Nephron (organoid): ENCODE measurements at regions not wholly inside any gene's neighbourhood (a gene's known extent, or its start where the extent isn't known, plus 50 kb on each side); places are given as distances from the start of the nearest gene placed in this dataset.
A peak's percentile ranks its signal among the peaks of the same experiment; 100 is the strongest.

Experiments
- H3K27ac Mint-ChIP-seq, 3 experiments: 2 replicates each; pipeline ENCODE4 v1.8.0; 2020; ENCODE audit warnings: mixed read lengths in 3 of 3, mild to moderate bottlenecking in 2 of 3, moderate library complexity in 1 of 3
- H3K27me3 Mint-ChIP-seq: 2 replicates; pipeline ENCODE4 v1.8.0; 2021; ENCODE audit warnings: low read depth, mild to moderate bottlenecking, moderate library complexity, mixed read lengths
- H3K36me3 Mint-ChIP-seq: 2 replicates; pipeline ENCODE4 v1.8.0; 2020; ENCODE audit warnings: low read depth, mixed read lengths
- H3K4me1 Mint-ChIP-seq: 2 replicates; pipeline ENCODE4 v1.8.0; 2020; ENCODE audit warnings: mixed read lengths
- H3K4me3 Mint-ChIP-seq, 3 experiments: 2 replicates each; pipeline ENCODE4 v1.8.0; 2020; ENCODE audit warnings: mild to moderate bottlenecking in 3 of 3, mixed read lengths in 3 of 3, moderate library complexity in 2 of 3
- H3K9me3 Mint-ChIP-seq: 2 replicates; pipeline ENCODE4 v1.8.0; 2020; ENCODE audit warnings: mixed read lengths
- TF ChIP-seq, protein P1 (sequence below), 3 experiments: fragments of 200-600 bp; sonication (generic); IDR thresholded peaks; one replicate each; pipeline ENCODE4 v1.5.0; 2021; ENCODE audit warnings: antibody characterized with exemption in 3 of 3; ENCODE audit not compliant: unreplicated experiment in 3 of 3

DNA sequence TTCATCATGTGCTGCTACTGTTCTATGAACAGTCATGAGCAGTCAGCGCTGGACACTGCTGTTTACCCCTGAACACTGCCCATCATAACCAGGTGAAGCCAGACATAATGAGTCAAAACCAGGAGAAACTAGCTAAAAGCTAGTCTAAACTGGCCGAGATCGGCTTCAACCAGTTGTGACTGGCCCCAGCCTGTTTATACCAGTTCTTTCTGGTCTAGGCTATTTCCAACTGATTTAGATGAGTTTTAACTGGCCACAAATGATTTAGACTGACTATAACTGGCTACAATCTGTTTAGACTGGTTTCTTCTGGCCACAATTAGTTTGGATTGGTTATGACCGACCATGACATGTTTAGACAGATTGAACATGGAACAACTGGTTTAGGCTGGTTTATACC lies 348.3 kb upstream of the CAMK1G start:
- Mint-ChIP-seq H3K4me3 (no peak overlapping the region), H3K9me3 (peaks cover 9% of the 10 kb centered on the region), H3K27ac (no peak overlapping the region), H3K27me3 (peaks cover 11% of the 10 kb centered on the region), H3K36me3 (peaks cover 3% of the 10 kb centered on the region), H3K4me1 (no peaks in the 10 kb centered on the region)
- TF ChIP-seq, protein P1, sequence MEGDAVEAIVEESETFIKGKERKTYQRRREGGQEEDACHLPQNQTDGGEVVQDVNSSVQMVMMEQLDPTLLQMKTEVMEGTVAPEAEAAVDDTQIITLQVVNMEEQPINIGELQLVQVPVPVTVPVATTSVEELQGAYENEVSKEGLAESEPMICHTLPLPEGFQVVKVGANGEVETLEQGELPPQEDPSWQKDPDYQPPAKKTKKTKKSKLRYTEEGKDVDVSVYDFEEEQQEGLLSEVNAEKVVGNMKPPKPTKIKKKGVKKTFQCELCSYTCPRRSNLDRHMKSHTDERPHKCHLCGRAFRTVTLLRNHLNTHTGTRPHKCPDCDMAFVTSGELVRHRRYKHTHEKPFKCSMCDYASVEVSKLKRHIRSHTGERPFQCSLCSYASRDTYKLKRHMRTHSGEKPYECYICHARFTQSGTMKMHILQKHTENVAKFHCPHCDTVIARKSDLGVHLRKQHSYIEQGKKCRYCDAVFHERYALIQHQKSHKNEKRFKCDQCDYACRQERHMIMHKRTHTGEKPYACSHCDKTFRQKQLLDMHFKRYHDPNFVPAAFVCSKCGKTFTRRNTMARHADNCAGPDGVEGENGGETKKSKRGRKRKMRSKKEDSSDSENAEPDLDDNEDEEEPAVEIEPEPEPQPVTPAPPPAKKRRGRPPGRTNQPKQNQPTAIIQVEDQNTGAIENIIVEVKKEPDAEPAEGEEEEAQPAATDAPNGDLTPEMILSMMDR (IDR thresholded peaks at IDR 0.05; ENCODE audit: unreplicated experiment in 3 of 3) = no peak

DNA sequence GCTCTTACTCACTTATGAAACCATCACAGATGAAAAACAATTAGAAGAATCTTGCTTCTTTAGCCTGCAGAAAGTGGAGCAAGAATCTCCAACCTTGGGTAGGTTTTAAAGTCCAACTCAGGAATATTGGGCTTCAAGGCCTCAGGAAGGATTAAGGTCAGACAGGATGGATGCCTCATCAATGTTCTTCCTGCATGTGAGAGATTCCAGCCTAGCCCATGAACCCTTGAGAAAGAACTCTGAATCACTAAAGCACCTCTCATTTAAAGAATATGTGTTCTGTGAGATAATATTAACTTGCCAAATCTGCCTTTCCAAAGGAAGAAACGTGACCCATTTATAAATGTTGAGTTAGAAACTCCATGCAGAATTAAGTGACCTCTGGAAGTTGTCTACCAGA lies 345.2 kb upstream of the CAMK1G start:
- Mint-ChIP-seq H3K27ac (no peak overlapping the region), H3K36me3 (no peaks in the 10 kb centered on the region), H3K27me3 (peaks cover 3% of the 10 kb centered on the region), H3K4me1 (no peaks in the 10 kb centered on the region), H3K4me3 (no peak overlapping the region), H3K9me3 (no peaks in the 10 kb centered on the region)
- TF ChIP-seq, protein P1 (IDR thresholded peaks at IDR 0.05; ENCODE audit: unreplicated experiment in 3 of 3) = no peak

DNA sequence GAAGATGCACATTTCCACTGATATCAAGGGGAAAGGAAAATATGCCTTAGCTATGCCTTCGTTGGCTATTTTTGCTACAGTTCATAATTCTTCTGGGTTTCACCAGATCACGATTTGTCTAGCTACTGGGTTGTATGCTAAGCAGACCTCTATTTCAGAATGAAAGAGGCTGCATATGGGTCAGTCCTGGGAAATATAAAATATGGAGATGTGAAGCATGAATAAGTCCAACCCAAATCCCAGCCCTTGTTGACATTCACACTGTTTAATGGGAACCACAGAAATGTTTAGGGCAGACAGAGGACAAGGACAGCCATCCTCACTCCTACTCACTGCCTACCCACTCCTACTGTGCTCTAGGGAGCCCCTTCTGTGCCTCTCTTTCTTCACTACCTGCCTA lies 343.2 kb upstream of the CAMK1G start:
- no peaks in the 10 kb centered on the region for H3K4me1 Mint-ChIP-seq
- H3K27ac Mint-ChIP-seq = no peak overlapping the region
- H3K4me3 Mint-ChIP-seq = no peak overlapping the region
- no peaks in the 10 kb centered on the region for H3K9me3 Mint-ChIP-seq
- H3K36me3 Mint-ChIP-seq = no peaks in the 10 kb centered on the region
- H3K27me3 Mint-ChIP-seq = peaks cover 7% of the 10 kb centered on the region
- TF ChIP-seq, protein P1 (IDR thresholded peaks at IDR 0.05; ENCODE audit: unreplicated experiment in 3 of 3) = no peak

DNA sequence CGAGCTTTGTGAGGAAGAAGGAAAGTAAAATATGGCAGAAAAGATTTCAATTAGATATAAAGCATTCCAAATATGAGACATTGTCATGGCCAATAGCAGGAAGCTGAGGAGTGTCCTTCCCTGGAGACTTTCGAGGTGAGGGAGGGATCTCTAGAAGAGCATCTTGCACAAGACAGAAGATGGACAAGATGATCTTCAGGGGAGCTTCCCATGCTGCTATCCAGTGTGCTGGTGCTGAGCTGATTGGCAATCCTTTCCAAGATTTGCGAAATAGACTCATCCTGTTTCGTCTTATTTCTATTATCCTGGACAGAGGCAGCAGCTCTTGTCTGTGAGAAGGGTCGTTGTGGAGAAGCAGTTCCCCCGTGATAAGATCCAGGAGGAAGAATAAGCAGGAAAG lies 342.0 kb upstream of the CAMK1G start:
- Mint-ChIP-seq H3K9me3 (no peaks in the 10 kb centered on the region), H3K36me3 (no peaks in the 10 kb centered on the region), H3K27me3 (peaks cover 14% of the 10 kb centered on the region), H3K4me1 (no peaks in the 10 kb centered on the region), H3K27ac (no peak overlapping the region), H3K4me3 (no peak overlapping the region)
- TF ChIP-seq, protein P1 (IDR thresholded peaks at IDR 0.05; ENCODE audit: unreplicated experiment in 3 of 3) = no peak

DNA sequence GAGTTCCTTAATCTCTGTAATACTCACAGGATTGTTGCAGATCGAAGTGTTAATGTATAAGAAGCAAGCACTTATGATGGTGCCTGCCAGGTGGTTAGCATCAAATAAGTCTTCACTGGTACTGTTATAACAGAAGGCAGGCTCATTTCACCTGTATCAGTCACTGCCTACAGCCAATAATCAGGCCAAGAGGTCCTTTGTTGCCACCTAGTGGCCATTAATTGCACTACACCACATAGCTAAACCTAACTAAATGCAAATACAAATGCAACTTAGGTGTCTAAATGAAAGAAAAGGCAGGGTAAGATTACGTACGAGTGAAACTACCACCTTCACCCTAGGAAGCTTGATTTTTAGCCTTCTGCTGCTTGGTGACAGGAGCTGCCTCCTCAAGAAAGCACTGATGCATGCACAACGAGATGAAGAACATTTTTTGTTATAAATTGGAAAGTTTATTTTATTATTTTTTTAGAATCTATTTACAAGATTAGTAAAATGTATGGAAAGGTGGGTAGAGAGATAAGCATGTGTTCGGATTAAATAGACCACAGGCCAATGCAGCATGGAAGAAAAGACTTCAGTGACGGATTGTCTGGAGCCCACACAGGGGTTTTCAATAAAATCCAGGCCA lies 334.8 kb upstream of the CAMK1G start:
- TF ChIP-seq, protein P1 (IDR thresholded peaks at IDR 0.05; ENCODE audit: unreplicated experiment in 3 of 3) = peak; percentile 92 to 98 (median 92)
- no peaks in the 10 kb centered on the region for H3K9me3 Mint-ChIP-seq
- peak overlapping the region in 2 of 3 experiments; percentile 59 to 69 for H3K27ac Mint-ChIP-seq
- no peak overlapping the region for H3K4me3 Mint-ChIP-seq
- H3K27me3 Mint-ChIP-seq = peaks cover 15% of the 10 kb centered on the region
- peaks cover 18% of the 10 kb centered on the region for H3K4me1 Mint-ChIP-seq
- no peaks in the 10 kb centered on the region for H3K36me3 Mint-ChIP-seq

GRCh38 chr1:209249280-209249670 lies 334.2 kb upstream of the CAMK1G start:
- TF ChIP-seq, protein P1 (IDR thresholded peaks at IDR 0.05; ENCODE audit: unreplicated experiment in 3 of 3) = no peak
- H3K4me3 Mint-ChIP-seq = no peak overlapping the region
- H3K27ac Mint-ChIP-seq = peak overlapping the region in 2 of 3 experiments; percentile 55 to 66
- peaks cover 18% of the 10 kb centered on the region for H3K4me1 Mint-ChIP-seq
- peaks cover 15% of the 10 kb centered on the region for H3K27me3 Mint-ChIP-seq
- no peaks in the 10 kb centered on the region for H3K9me3 Mint-ChIP-seq
- H3K36me3 Mint-ChIP-seq = no peaks in the 10 kb centered on the region
